MCF 10A (cell line): ENCODE measurements at regions not wholly inside any gene's neighbourhood (a gene's known extent, or its start where the extent isn't known, plus 50 kb on each side); places are given as distances from the start of the nearest gene placed in this dataset.
A peak's percentile ranks its signal among the peaks of the same experiment; 100 is the strongest.

ENCODE experiments used
- BruUV-seq: library from RNA; stranded (reverse); fragments of 400-500 nt; replicated peaks from 2 replicates; lab custom pipeline; 2021; lab: Mats Ljungman, UMichigan
- CTCF ChIA-PET: fragments of 300-600 bp; sonication (Branson Sonifier 250); formaldehyde crosslinking; extraction: SDS; loops from one replicate; lab custom pipeline; 2021; ENCODE audit warnings: antibody characterized with exemption, inconsistent platforms; lab: Yijun Ruan, JAX
- POLR2A ChIA-PET: fragments of 300-600, 350-650 bp; sonication (Branson Sonifier 250); formaldehyde crosslinking; extraction: SDS; loops from one replicate; lab custom pipeline; 2020; ENCODE audit warnings: antibody characterized with exemption, inconsistent platforms; lab: Yijun Ruan, JAX
- DNase-seq: peaks from one replicate; pipeline ENCODE4 v3.0.0-alpha.2; 2018; ENCODE audit not compliant: unreplicated experiment
- H3K27ac Mint-ChIP-seq: one replicate; pipeline ENCODE4 v1.8.0; 2022; ENCODE audit warnings: mild to moderate bottlenecking, low read depth, mixed read lengths; ENCODE audit not compliant: unreplicated experiment
- H3K27me3 Mint-ChIP-seq: one replicate; pipeline ENCODE4 v1.8.0; 2022; ENCODE audit warnings: mixed read lengths; ENCODE audit not compliant: insufficient read depth, unreplicated experiment
- H3K36me3 Mint-ChIP-seq: one replicate; pipeline ENCODE4 v1.8.0; 2022; ENCODE audit warnings: mild to moderate bottlenecking, moderate library complexity, mixed read lengths; ENCODE audit not compliant: insufficient read depth, unreplicated experiment
- H3K4me1 Mint-ChIP-seq: one replicate; pipeline ENCODE4 v1.8.0; 2022; ENCODE audit warnings: mixed read lengths; ENCODE audit not compliant: insufficient read depth, unreplicated experiment
- H3K4me3 Mint-ChIP-seq: one replicate; pipeline ENCODE4 v1.8.0; 2022; ENCODE audit warnings: mild to moderate bottlenecking, moderate library complexity, mixed read lengths; ENCODE audit not compliant: unreplicated experiment
- H3K9me3 Mint-ChIP-seq: one replicate; pipeline ENCODE4 v1.8.0; 2022; ENCODE audit warnings: mixed read lengths; ENCODE audit not compliant: unreplicated experiment
- intact Hi-C: fragments of 100-400 bp; cut with micrococcal nuclease; formaldehyde crosslinking; loops from 2 replicates; pipeline ENCODE4 v1.14.1; 2022
- TF ChIP-seq, protein P1 (sequence below): fragments of 200-600 bp; IDR thresholded peaks from one replicate; pipeline ENCODE4 v1.8.0; 2022; ENCODE audit warnings: antibody characterized with exemption, mild to moderate bottlenecking; ENCODE audit not compliant: unreplicated experiment

DNA sequence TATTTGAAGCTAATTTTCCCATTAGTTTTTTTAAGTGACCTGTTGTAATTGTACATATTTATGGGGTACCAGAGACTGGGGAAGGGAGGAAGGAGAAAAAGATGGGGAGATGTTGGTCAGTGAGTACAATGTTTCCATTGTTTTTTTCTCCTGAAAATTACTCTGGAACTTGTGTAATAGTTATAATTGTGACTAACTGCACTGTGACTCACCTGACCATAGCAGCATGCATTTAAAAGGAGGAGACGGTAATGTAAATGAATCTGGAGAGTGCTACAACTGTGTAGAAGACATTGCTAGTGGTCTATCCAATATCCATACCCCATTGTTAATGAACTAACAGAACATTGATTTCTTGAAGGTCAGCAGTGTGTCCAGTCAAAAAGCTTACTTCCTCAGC lies 133.4 kb downstream of the RFPL4B start:
- intact Hi-C loops, result no loop called here
- Mint-ChIP-seq H3K36me3 (no peaks in the 10 kb centered on the region), H3K9me3 (no peaks in the 10 kb centered on the region), H3K4me1 (peaks cover 19% of the 10 kb centered on the region), H3K27ac (no peak overlapping the region), H3K27me3 (no peaks in the 10 kb centered on the region), H3K4me3 (no peak overlapping the region)
- TF ChIP-seq, protein P1, sequence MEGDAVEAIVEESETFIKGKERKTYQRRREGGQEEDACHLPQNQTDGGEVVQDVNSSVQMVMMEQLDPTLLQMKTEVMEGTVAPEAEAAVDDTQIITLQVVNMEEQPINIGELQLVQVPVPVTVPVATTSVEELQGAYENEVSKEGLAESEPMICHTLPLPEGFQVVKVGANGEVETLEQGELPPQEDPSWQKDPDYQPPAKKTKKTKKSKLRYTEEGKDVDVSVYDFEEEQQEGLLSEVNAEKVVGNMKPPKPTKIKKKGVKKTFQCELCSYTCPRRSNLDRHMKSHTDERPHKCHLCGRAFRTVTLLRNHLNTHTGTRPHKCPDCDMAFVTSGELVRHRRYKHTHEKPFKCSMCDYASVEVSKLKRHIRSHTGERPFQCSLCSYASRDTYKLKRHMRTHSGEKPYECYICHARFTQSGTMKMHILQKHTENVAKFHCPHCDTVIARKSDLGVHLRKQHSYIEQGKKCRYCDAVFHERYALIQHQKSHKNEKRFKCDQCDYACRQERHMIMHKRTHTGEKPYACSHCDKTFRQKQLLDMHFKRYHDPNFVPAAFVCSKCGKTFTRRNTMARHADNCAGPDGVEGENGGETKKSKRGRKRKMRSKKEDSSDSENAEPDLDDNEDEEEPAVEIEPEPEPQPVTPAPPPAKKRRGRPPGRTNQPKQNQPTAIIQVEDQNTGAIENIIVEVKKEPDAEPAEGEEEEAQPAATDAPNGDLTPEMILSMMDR, result no peak
- DNase-seq, result peak; percentile 59
- ChIA-PET CTCF (interaction anchor here (0.7 to 0.9 kb wide), 2 partner anchors 22 to 525 kb away, joined by 3 read pairs; no protein-coding TSS in a partner anchor), POLR2A (interaction anchor here (0.7 kb wide), 1 partner anchor 112 kb away, joined by 3 read pairs; no protein-coding TSS in a partner anchor)
- BruUV-seq, result no TSS peak

DNA sequence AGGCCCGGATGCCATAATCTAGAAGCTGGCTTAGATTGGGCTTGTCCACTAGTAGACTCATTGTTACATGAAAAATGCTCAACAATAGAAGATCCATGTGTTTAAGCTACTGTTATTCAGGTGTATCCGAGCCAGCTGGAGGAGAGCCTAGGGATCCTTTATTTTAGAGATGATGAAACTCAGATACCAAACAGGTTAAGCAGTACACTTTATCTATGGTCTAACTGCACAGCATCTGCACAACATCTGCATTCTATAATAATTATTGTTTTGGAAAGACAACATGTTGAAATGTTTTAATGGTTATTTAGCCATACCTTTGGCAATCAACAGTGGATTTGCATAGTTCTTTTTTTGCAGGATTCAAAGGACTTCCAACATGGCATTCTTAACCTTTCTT lies 134.1 kb downstream of the RFPL4B start:
- TF ChIP-seq, protein P1, result no peak
- Mint-ChIP-seq H3K36me3 (no peaks in the 10 kb centered on the region), H3K4me1 (peaks cover 19% of the 10 kb centered on the region), H3K4me3 (no peak overlapping the region), H3K27me3 (no peaks in the 10 kb centered on the region), H3K9me3 (no peaks in the 10 kb centered on the region), H3K27ac (no peak overlapping the region)
- no peak for DNase-seq
- intact Hi-C loops, result no loop called here
- POLR2A ChIA-PET, result no interaction called here
- BruUV-seq, result no TSS peak
- CTCF ChIA-PET, result interaction anchor here (0.6 to 0.9 kb wide), 3 partner anchors 21 to 761 kb away, joined by 3 read pairs; no protein-coding TSS in a partner anchor

DNA sequence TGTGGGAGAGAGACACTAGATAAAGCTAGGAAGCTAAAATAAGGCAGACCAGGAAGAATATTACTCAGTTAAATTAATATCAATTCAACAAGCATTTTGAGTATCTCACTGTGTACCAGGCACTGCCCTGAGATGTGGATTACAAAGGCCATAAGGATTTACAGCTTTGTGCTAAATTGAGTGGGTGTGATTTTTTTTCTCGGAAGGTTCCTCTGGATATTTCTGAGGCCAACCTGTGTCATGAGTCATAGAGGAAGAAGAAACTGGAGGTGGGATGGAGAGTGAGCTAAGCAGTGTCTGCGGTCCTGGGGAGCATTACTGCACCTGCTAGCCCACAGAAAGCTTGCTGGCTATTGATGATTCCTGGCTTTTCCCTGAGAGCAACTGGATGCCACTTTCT lies 135.2 kb downstream of the RFPL4B start:
- POLR2A ChIA-PET, result interaction anchor here (0.8 kb wide), 1 partner anchor 13 kb away, joined by 3 read pairs; no protein-coding TSS in a partner anchor

DNA sequence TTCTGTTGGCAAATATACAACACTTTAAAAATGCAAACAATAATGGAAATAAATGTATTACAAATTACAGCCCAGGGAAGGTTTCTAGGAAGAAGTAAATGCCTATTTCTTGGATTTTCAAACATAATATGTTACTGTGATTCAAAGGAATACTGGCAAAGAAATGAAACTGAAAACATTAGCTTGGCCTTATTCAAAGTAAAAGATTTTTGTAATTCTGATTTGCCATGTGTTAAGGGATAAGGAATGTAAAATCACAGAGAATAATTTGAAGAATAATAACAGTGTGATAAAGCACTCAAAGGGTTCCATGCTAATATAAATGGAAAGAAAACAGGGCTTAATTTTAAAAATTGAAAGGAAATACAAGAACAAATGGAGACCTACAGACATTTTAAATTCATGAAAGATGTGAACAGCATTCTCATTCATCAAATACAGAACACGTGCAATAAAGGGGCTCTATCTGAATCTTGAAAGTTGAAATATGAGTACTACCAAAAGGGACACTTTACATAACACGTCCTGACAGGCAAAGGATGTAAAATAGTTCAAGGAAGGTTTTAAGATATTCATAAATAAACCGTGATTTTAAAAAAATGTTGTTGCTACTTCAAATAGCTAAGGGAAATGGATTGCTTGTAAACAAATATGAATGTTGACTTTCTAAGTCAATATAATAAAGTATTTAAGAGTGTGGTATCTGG lies 138.1 kb downstream of the RFPL4B start:
- ChIA-PET CTCF (interaction anchor here (0.6 to 0.7 kb wide), 2 partner anchors 16 to 118 kb away, joined by 3 read pairs; no protein-coding TSS in a partner anchor), POLR2A (no interaction called here)
- Mint-ChIP-seq H3K9me3 (no peaks in the 10 kb centered on the region), H3K4me1 (peaks cover 15% of the 10 kb centered on the region), H3K27me3 (no peaks in the 10 kb centered on the region), H3K27ac (no peak overlapping the region), H3K36me3 (no peaks in the 10 kb centered on the region), H3K4me3 (no peak overlapping the region)
- intact Hi-C loops, result no loop called here
- no TSS peak for BruUV-seq
- DNase-seq, result no peak
- TF ChIP-seq, protein P1, result no peak

More for the DNA sequence above, 135.2 kb downstream of the RFPL4B start:
- BruUV-seq, result no TSS peak
- CTCF ChIA-PET, result interaction anchor here (0.9 kb wide), 1 partner anchor 1160 kb away, joined by 4 read pairs; no protein-coding TSS in a partner anchor
- Mint-ChIP-seq H3K27me3 (no peaks in the 10 kb centered on the region), H3K4me1 (peaks cover 19% of the 10 kb centered on the region), H3K9me3 (no peaks in the 10 kb centered on the region), H3K27ac (no peak overlapping the region), H3K36me3 (no peaks in the 10 kb centered on the region), H3K4me3 (no peak overlapping the region)
- intact Hi-C loops, result no loop called here
- peak; percentile 34 for DNase-seq
- TF ChIP-seq, protein P1, result no peak
